SK-N-MC (cell line): ENCODE measurements at regions not wholly inside any gene's neighbourhood (a gene's known extent, or its start where the extent isn't known, plus 50 kb on each side); places are given as distances from the start of the nearest gene placed in this dataset.

ENCODE experiments used
- EZH2 ChIP-seq: fragments of 200-600 bp; sonication (generic); IDR thresholded peaks from one replicate; pipeline ENCODE4 v1.6.1; 2017; ENCODE audit warnings: antibody characterized with exemption
- FOXP2 ChIP-seq: optimal IDR thresholded peaks from 2 replicates; pipeline ENCODE3; 2011; ENCODE audit warnings: mild to moderate bottlenecking, moderate library complexity; ENCODE audit not compliant: insufficient read depth; ENCODE audit errors: extremely low read length, control extremely low read depth
- POLR2AphosphoS5 ChIP-seq: IDR thresholded peaks from 2 replicates; pipeline ENCODE4 v1.6.1; 2012; ENCODE audit warnings: mild to moderate bottlenecking, low read depth, low read length, borderline replicate concordance

- TF ChIP-seq POLR2AphosphoS5 (no peak), EZH2 (no peak), FOXP2 (no peak)
Measured at GRCh38 chr4:81966676-81967075, 407.1 kb downstream of the HNRNPD start.
